Keratinocyte (primary cell): ENCODE measurements at regions not wholly inside any gene's neighbourhood (a gene's known extent, or its start where the extent isn't known, plus 50 kb on each side); places are given as distances from the start of the nearest gene placed in this dataset.

Experiments used
- EZH2 ChIP-seq: IDR thresholded peaks from one replicate; pipeline ENCODE4 v1.6.1; 2012; ENCODE audit warnings: inconsistent platforms, mild to moderate bottlenecking, low read length, moderate library complexity
- TF ChIP-seq, protein P1 (sequence below), 3 experiments: IDR thresholded peaks in 1 of 3; conservative IDR thresholded peaks in 1 of 3; optimal IDR thresholded peaks in 1 of 3; 2 replicates in 2 of 3; 3 replicates in 1 of 3; pipeline versions ENCODE3 to v1.5.1; 2011; ENCODE audit warnings: low read length in 3 of 3, mild to moderate bottlenecking in 3 of 3, moderate library complexity in 2 of 3, control low read depth in 1 of 3, inconsistent platforms in 1 of 3; ENCODE audit not compliant: insufficient read depth in 2 of 3; ENCODE audit errors: extremely low read depth in 1 of 3

DNA sequence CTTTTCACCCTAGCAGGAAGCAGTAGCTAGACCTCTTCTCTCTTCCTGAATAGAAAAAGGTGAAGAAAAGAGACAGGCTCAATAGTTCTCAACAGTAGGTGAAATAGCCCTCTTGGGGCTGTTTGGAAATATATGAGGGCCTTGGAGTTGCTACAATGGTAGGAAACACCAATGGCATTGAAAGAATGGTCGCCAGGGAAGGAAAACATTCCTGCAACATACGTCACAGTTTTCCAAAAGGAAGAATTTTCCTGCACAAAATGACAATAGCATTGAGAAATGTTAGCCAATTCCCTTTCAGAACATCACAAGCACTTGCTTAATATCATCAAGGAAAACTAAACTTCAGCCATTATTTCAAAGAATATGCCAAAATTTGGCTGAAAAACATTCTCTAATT is 484.5 kb downstream of the IGSF11 start:
- TF ChIP-seq, protein P1, sequence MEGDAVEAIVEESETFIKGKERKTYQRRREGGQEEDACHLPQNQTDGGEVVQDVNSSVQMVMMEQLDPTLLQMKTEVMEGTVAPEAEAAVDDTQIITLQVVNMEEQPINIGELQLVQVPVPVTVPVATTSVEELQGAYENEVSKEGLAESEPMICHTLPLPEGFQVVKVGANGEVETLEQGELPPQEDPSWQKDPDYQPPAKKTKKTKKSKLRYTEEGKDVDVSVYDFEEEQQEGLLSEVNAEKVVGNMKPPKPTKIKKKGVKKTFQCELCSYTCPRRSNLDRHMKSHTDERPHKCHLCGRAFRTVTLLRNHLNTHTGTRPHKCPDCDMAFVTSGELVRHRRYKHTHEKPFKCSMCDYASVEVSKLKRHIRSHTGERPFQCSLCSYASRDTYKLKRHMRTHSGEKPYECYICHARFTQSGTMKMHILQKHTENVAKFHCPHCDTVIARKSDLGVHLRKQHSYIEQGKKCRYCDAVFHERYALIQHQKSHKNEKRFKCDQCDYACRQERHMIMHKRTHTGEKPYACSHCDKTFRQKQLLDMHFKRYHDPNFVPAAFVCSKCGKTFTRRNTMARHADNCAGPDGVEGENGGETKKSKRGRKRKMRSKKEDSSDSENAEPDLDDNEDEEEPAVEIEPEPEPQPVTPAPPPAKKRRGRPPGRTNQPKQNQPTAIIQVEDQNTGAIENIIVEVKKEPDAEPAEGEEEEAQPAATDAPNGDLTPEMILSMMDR (optimal IDR thresholded peaks at IDR 0.05 in 1 of 3, IDR thresholded peaks at IDR 0.05 in 1 of 3, conservative IDR thresholded peaks at IDR 0.05 in 1 of 3; ENCODE audit: extremely low read depth in 1 of 3, insufficient read depth in 2 of 3, low read length in 3 of 3), result no peak
- TF ChIP-seq EZH2, result no peak
